ENCODE measurements at regions not wholly inside any gene's neighbourhood (a gene's known extent, or its start where the extent isn't known, plus 50 kb on each side); places are given as distances from the start of the nearest gene placed in this dataset.

GRCh38 chr1:239593527-239593926 lies 207.2 kb downstream of the CHRM3 start:
- DNase-seq (ENCODE audit: low spot score) (no peak), FAIRE-seq (no peak)

GRCh38 chr1:239600588-239600987 lies 214.2 kb downstream of the CHRM3 start:
- no peak for DNase-seq (ENCODE audit: low spot score)
- no peak for FAIRE-seq

GRCh38 chr1:239601108-239601507 lies 214.7 kb downstream of the CHRM3 start:
- no peak for FAIRE-seq
- no peak for DNase-seq (ENCODE audit: low spot score)

GRCh38 chr1:239603530-239603929 lies 217.2 kb downstream of the CHRM3 start:
- FAIRE-seq (no peak), DNase-seq (ENCODE audit: low spot score) (no peak)

GRCh38 chr1:239606850-239607400 lies 220.6 kb downstream of the CHRM3 start:
- FAIRE-seq, result no peak

GRCh38 chr1:239608469-239608868 lies 222.1 kb downstream of the CHRM3 start:
- FAIRE-seq (no peak), DNase-seq (ENCODE audit: low spot score) (no peak)

More at GRCh38 chr1:239606850-239607400, 220.6 kb downstream of the CHRM3 start:
- DNase-seq (ENCODE audit: low spot score), result no peak

- no peak for FAIRE-seq
- DNase-seq (ENCODE audit: low spot score), result no peak
Measured at GRCh38 chr1:239612379-239612778, 226.0 kb downstream of the CHRM3 start.

- no peak for DNase-seq (ENCODE audit: low spot score)
- FAIRE-seq, result no peak
Measured at GRCh38 chr1:239616673-239617072, 230.3 kb downstream of the CHRM3 start.

GRCh38 chr1:239617259-239617658 lies 230.9 kb downstream of the CHRM3 start:
- DNase-seq (ENCODE audit: low spot score), result no peak
- FAIRE-seq, result no peak

GRCh38 chr1:239617731-239618130 lies 231.4 kb downstream of the CHRM3 start:
- no peak for FAIRE-seq

GRCh38 chr1:239619190-239619589 lies 232.8 kb downstream of the CHRM3 start:
- FAIRE-seq (no peak), DNase-seq (ENCODE audit: low spot score) (no peak)

More at GRCh38 chr1:239617731-239618130, 231.4 kb downstream of the CHRM3 start:
- no peak for DNase-seq (ENCODE audit: low spot score)

- DNase-seq (ENCODE audit: low spot score) (no peak), FAIRE-seq (no peak)
Measured at GRCh38 chr1:239630767-239631166, 244.4 kb downstream of the CHRM3 start.

- FAIRE-seq (no peak), DNase-seq (ENCODE audit: low spot score) (no peak)
Measured at GRCh38 chr1:239633432-239633831, 247.1 kb downstream of the CHRM3 start.

- FAIRE-seq, result no peak
- DNase-seq (ENCODE audit: low spot score), result no peak
Measured at GRCh38 chr1:239635276-239635675, 248.9 kb downstream of the CHRM3 start.

- FAIRE-seq (no peak), DNase-seq (ENCODE audit: low spot score) (no peak)
Measured at GRCh38 chr1:239636347-239636746, 250.0 kb downstream of the CHRM3 start.

GRCh38 chr1:239644604-239645003 lies 258.2 kb downstream of the CHRM3 start:
- FAIRE-seq, result no peak
- DNase-seq (ENCODE audit: low spot score), result no peak

- FAIRE-seq (no peak), DNase-seq (ENCODE audit: low spot score) (no peak)
Measured at GRCh38 chr1:239647045-239647444, 260.7 kb downstream of the CHRM3 start.

GRCh38 chr1:239647964-239648632 lies 261.7 kb downstream of the CHRM3 start:
- DNase-seq (ENCODE audit: low spot score) (no peak), FAIRE-seq (no peak)

GRCh38 chr1:239655023-239655422 lies 268.7 kb downstream of the CHRM3 start:
- no peak for FAIRE-seq
- DNase-seq (ENCODE audit: low spot score), result no peak

GRCh38 chr1:239657291-239657690 lies 270.9 kb downstream of the CHRM3 start:
- DNase-seq (ENCODE audit: low spot score) (no peak), FAIRE-seq (no peak)

- no peak for DNase-seq (ENCODE audit: low spot score)
- FAIRE-seq, result no peak
Measured at GRCh38 chr1:239662950-239663349, 276.6 kb downstream of the CHRM3 start.

- FAIRE-seq (no peak), DNase-seq (ENCODE audit: low spot score) (no peak)
Measured at GRCh38 chr1:239672256-239672655, 285.9 kb downstream of the CHRM3 start.

- no peak for FAIRE-seq
Measured at GRCh38 chr1:239675735-239676134, 289.4 kb downstream of the CHRM3 start.

More at GRCh38 chr1:239675735-239676134, 289.4 kb downstream of the CHRM3 start:
- no peak for DNase-seq (ENCODE audit: low spot score)

Data from RCC 7860 (cell line).